SHP77 (cell line): ENCODE measurements at regions not wholly inside any gene's neighbourhood (a gene's known extent, or its start where the extent isn't known, plus 50 kb on each side); places are given as distances from the start of the nearest gene placed in this dataset.

Source experiments
- DNase-seq, 2 experiments: peaks; one replicate each; lab custom pipeline; 2025; lab: John Stamatoyannopoulos, UW

GRCh38 chr3:77859156-77859555 lies 819.3 kb downstream of the ROBO2 start:
- no peak for DNase-seq

GRCh38 chr3:77868725-77869124 lies 828.8 kb downstream of the ROBO2 start:
- DNase-seq: no peak

- DNase-seq: no peak
Observed at GRCh38 chr3:77869423-77869822, 829.5 kb downstream of the ROBO2 start.

- no peak for DNase-seq
Observed at GRCh38 chr3:77871436-77871835, 831.5 kb downstream of the ROBO2 start.

GRCh38 chr3:77873598-77873997 lies 833.7 kb downstream of the ROBO2 start:
- DNase-seq: no peak

- no peak for DNase-seq
Observed at GRCh38 chr3:77885381-77885780, 845.5 kb downstream of the ROBO2 start.

GRCh38 chr3:77887611-77888010 lies 847.7 kb downstream of the ROBO2 start:
- no peak for DNase-seq

- DNase-seq: no peak
Observed at GRCh38 chr3:77889616-77890015, 849.7 kb downstream of the ROBO2 start.

- no peak for DNase-seq
Observed at GRCh38 chr3:77898621-77899020, 858.7 kb downstream of the ROBO2 start.

- DNase-seq: no peak
Observed at GRCh38 chr3:77902675-77903074, 862.8 kb downstream of the ROBO2 start.

- no peak for DNase-seq
Observed at GRCh38 chr3:77906102-77906709, 866.3 kb downstream of the ROBO2 start.

GRCh38 chr3:77913524-77914174 lies 873.8 kb downstream of the ROBO2 start:
- no peak for DNase-seq

GRCh38 chr3:77915336-77915735 lies 875.4 kb downstream of the ROBO2 start:
- no peak for DNase-seq

- no peak for DNase-seq
Observed at GRCh38 chr3:77917225-77917624, 877.3 kb downstream of the ROBO2 start.

GRCh38 chr3:77919244-77919643 lies 879.3 kb downstream of the ROBO2 start:
- DNase-seq: no peak

GRCh38 chr3:77931255-77932009 lies 891.5 kb downstream of the ROBO2 start:
- DNase-seq: peak; percentile 95 to 96

- no peak for DNase-seq
Observed at GRCh38 chr3:77932926-77933325, 893.0 kb downstream of the ROBO2 start.

GRCh38 chr3:77933926-77934325 lies 894.0 kb downstream of the ROBO2 start:
- no peak for DNase-seq

- DNase-seq: no peak
Observed at GRCh38 chr3:77935418-77935817, 895.5 kb downstream of the ROBO2 start.

- DNase-seq: no peak
Observed at GRCh38 chr3:77939726-77940125, 899.8 kb downstream of the ROBO2 start.

- no peak for DNase-seq
Observed at GRCh38 chr3:77943598-77943997, 903.7 kb downstream of the ROBO2 start.

GRCh38 chr3:77945320-77945719 lies 905.4 kb downstream of the ROBO2 start:
- DNase-seq: no peak

GRCh38 chr3:77947671-77948070 lies 907.8 kb downstream of the ROBO2 start:
- no peak for DNase-seq
